Right ventricle myocardium superior (tissue), 1 donor: ENCODE measurements at regions not wholly inside any gene's neighbourhood (a gene's known extent, or its start where the extent isn't known, plus 50 kb on each side); places are given as distances from the start of the nearest gene placed in this dataset.
"Not testable (repeated sequence)": the region's sequence is repeated elsewhere in the genome, so short reads cannot be mapped to it uniquely, and the experiment has no call there.

ENCODE experiments used
- ATAC-seq: fragments of 200-7000 bp; cut with Tn5 transposase; one replicate; pipeline ENCODE4 v1.9.1; 2020; ENCODE audit warnings: mild to moderate bottlenecking; ENCODE audit not compliant: poor library complexity
- DNase-seq: peaks from one replicate; pipeline ENCODE4 v3.0.0-alpha.2; 2020
- intact Hi-C: fragments of 100-400 bp; cut with DNase I; formaldehyde crosslinking; loops from one replicate; pipeline ENCODE4 v1.11.2; 2022
- donor health status: DM: no; HTN: yes; CAD: no; lungs with severe emphysema.

- DNase-seq (peak; percentile 71), ATAC-seq (peak; percentile 69)
- intact Hi-C loops: no loop called here
These were observed 233.5 kb upstream of the ATP5MC3 start for GRCh38 chr2:175414882-175415487.

GRCh38 chr2:175414191-175414881 is 232.8 kb upstream of the ATP5MC3 start:
- ATAC-seq (no peak), DNase-seq (no peak)
- intact Hi-C loops: no loop called here

- DNase-seq, intact Hi-C loops, ATAC-seq: not testable (repeated sequence)
These were observed 229.4 kb upstream of the ATP5MC3 start for GRCh38 chr2:175410941-175411340.

GRCh38 chr2:175404839-175405238 is 223.3 kb upstream of the ATP5MC3 start:
- intact Hi-C loops: no loop called here
- ATAC-seq: no peak
- no peak for DNase-seq

- ATAC-seq: no peak
These were observed 222.2 kb upstream of the ATP5MC3 start for GRCh38 chr2:175403599-175404221.

GRCh38 chr2:175402571-175402970 is 221.1 kb upstream of the ATP5MC3 start:
- intact Hi-C loops: no loop called here
- no peak for DNase-seq
- no peak for ATAC-seq

More at GRCh38 chr2:175403599-175404221, 222.2 kb upstream of the ATP5MC3 start:
- no peak for DNase-seq
- intact Hi-C loops: no loop called here

GRCh38 chr2:175401956-175402469 is 220.5 kb upstream of the ATP5MC3 start:
- ATAC-seq (no peak), DNase-seq (no peak)
- intact Hi-C loops: no loop called here

- intact Hi-C loops: no loop called here
- DNase-seq: no peak
These were observed 219.5 kb upstream of the ATP5MC3 start for GRCh38 chr2:175400975-175401374.

GRCh38 chr2:175399326-175399725 is 217.8 kb upstream of the ATP5MC3 start:
- intact Hi-C loops: no loop called here
- no peak for DNase-seq
- no peak for ATAC-seq

More at GRCh38 chr2:175400975-175401374, 219.5 kb upstream of the ATP5MC3 start:
- ATAC-seq: no peak

- no peak for DNase-seq
- no peak for ATAC-seq
- intact Hi-C loops: no loop called here
These were observed 217.3 kb upstream of the ATP5MC3 start for GRCh38 chr2:175398848-175399247.

- intact Hi-C loops: no loop called here
- DNase-seq: no peak
- no peak for ATAC-seq
These were observed 215.2 kb upstream of the ATP5MC3 start for GRCh38 chr2:175396696-175397095.

GRCh38 chr2:175393851-175394250 is 212.3 kb upstream of the ATP5MC3 start:
- ATAC-seq (no peak), DNase-seq (no peak)
- intact Hi-C loops: no loop called here

- DNase-seq: no peak
- intact Hi-C loops: no loop called here
- no peak for ATAC-seq
These were observed 201.8 kb upstream of the ATP5MC3 start for GRCh38 chr2:175383286-175383685.

GRCh38 chr2:175373729-175374128 is 192.2 kb upstream of the ATP5MC3 start:
- no peak for DNase-seq
- intact Hi-C loops: no loop called here
- ATAC-seq: no peak

GRCh38 chr2:175372704-175373701 is 191.5 kb upstream of the ATP5MC3 start:
- DNase-seq (no peak), ATAC-seq (no peak)
- intact Hi-C loops: no loop called here

- ATAC-seq: no peak
- intact Hi-C loops: no loop called here
- no peak for DNase-seq
These were observed 189.9 kb upstream of the ATP5MC3 start for GRCh38 chr2:175371378-175371777.

- DNase-seq: no peak
- intact Hi-C loops: loop anchor here (5.0 kb wide), 1 partner anchor 730 kb away; the partner anchor contains the start of gene HOXD12
- ATAC-seq: peak; percentile 59
These were observed 185.3 kb upstream of the ATP5MC3 start for GRCh38 chr2:175366815-175367214.

GRCh38 chr2:175363699-175364098 is 182.2 kb upstream of the ATP5MC3 start:
- DNase-seq (no peak), ATAC-seq (no peak)
- intact Hi-C loops: no loop called here

GRCh38 chr2:175362331-175362730 is 180.8 kb upstream of the ATP5MC3 start:
- intact Hi-C loops: no loop called here
- no peak for ATAC-seq
- DNase-seq: no peak
